CD4-positive, alpha-beta memory T cell (primary cell): ENCODE measurements at regions not wholly inside any gene's neighbourhood (a gene's known extent, or its start where the extent isn't known, plus 50 kb on each side); places are given as distances from the start of the nearest gene placed in this dataset.

Experiments used
- CTCF ChIA-PET: fragments of 350-600 bp; sonication (Branson Sonifier 250); formaldehyde crosslinking; loops from one replicate; lab custom pipeline; 2021; ENCODE audit warnings: inconsistent platforms; ENCODE audit not compliant: partially characterized antibody; lab: Charles Lee
- POLR2A ChIA-PET: fragments of 350-600 bp; sonication (Branson Sonifier 250); formaldehyde crosslinking; loops from one replicate; lab custom pipeline; 2021; ENCODE audit not compliant: partially characterized antibody; lab: Charles Lee
- DNase-seq, 5 donors: peaks; one replicate each; pipeline versions ENCODE4 v3.0.0 to v3.0.0-alpha.2; 2020 to 2022; ENCODE audit warnings: mixed read lengths in 1 of 5
- H3K27ac ChIP-seq: one replicate; pipeline ENCODE4 v1.7.0; 2013; ENCODE audit warnings: low read depth, low read length
- H3K27me3 ChIP-seq: 2 replicates; pipeline ENCODE4 v1.7.0; 2013; ENCODE audit warnings: mild to moderate bottlenecking, low read length, moderate library complexity; ENCODE audit not compliant: insufficient read depth
- H3K36me3 ChIP-seq: 2 replicates; pipeline ENCODE4 v1.7.0; 2013; ENCODE audit warnings: mild to moderate bottlenecking, low read length, moderate library complexity; ENCODE audit not compliant: insufficient read depth
- H3K4me1 ChIP-seq: 2 replicates; pipeline ENCODE4 v1.7.0; 2013; ENCODE audit warnings: mild to moderate bottlenecking, low read length, moderate library complexity; ENCODE audit not compliant: insufficient read depth
- H3K4me3 ChIP-seq, 2 donors: one replicate each; pipeline ENCODE4 v1.7.0; 2013; ENCODE audit warnings: low read length in 2 of 2, mild to moderate bottlenecking in 1 of 2
- H3K9me3 ChIP-seq, 2 donors: one replicate each; pipeline ENCODE4 v1.7.0; 2013; ENCODE audit warnings: low read length in 2 of 2, control low read depth in 1 of 2; ENCODE audit not compliant: control insufficient read depth in 1 of 2
- H3K27ac Mint-ChIP-seq, 7 donors: one replicate each; pipeline ENCODE4 v1.8.0; 2020 to 2021; ENCODE audit warnings: mixed read lengths in 7 of 7, mild to moderate bottlenecking in 6 of 7, inconsistent platforms in 3 of 7, moderate library complexity in 3 of 7
- H3K27me3 Mint-ChIP-seq, 2 donors: one replicate each; pipeline ENCODE4 v1.8.0; 2020 to 2021; ENCODE audit warnings: mixed read lengths in 2 of 2
- H3K36me3 Mint-ChIP-seq, 2 donors: one replicate each; pipeline ENCODE4 v1.8.0; 2020 to 2021; ENCODE audit warnings: mixed read lengths in 2 of 2, inconsistent platforms in 1 of 2, mild to moderate bottlenecking in 1 of 2
- H3K4me1 Mint-ChIP-seq, 4 donors: one replicate each; pipeline ENCODE4 v1.8.0; 2020 to 2021; ENCODE audit warnings: mixed read lengths in 4 of 4, mild to moderate bottlenecking in 1 of 4
- H3K4me3 Mint-ChIP-seq, 8 donors: one replicate each; pipeline ENCODE4 v1.8.0; 2020 to 2021; ENCODE audit warnings: mixed read lengths in 8 of 8, mild to moderate bottlenecking in 7 of 8, moderate library complexity in 6 of 8, inconsistent platforms in 3 of 8
- H3K9me3 Mint-ChIP-seq, 8 donors: one replicate each; pipeline ENCODE4 v1.8.0; 2020 to 2021; ENCODE audit warnings: mixed read lengths in 8 of 8, mild to moderate bottlenecking in 5 of 8, inconsistent platforms in 3 of 8, moderate library complexity in 1 of 8
- intact Hi-C: fragments of 100-400 bp; cut with micrococcal nuclease; formaldehyde crosslinking; loops from one replicate; pipeline ENCODE4 v1.15.1; 2023

DNA sequence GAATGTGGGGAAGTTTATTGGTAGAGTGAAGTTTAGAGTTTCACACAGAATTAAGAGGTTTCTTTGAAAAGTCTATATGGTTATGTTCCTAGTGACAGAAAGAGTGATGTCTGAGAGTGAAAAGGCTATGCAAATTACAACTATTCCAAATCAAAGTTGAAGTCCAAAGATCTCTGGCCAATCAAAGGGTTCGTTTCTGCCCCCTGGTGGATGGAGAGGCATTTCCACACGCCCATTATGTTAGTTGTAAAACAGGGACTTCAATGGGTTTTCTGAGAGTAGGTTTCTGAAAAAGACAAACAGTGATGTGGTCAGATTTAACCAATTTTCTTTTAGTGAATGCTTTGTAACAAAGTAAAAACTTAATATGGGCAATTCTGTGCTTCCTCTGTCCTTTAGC, 441.5 kb upstream of the POU3F3 start:
- no peaks in the 10 kb centered on the region for H3K9me3 ChIP-seq
- no peaks in the 10 kb centered on the region for H3K27me3 ChIP-seq
- Mint-ChIP-seq H3K4me3 (no peak overlapping the region), H3K27me3 (peaks cover 0 to 1% of the 10 kb centered on the region in 2 donors), H3K4me1 (no peaks in the 10 kb centered on the region), H3K36me3 (no peaks in the 10 kb centered on the region), H3K27ac (no peak overlapping the region), H3K9me3 (peaks cover 0 to 2% (median 0%) of the 10 kb centered on the region in 8 donors)
- no peak overlapping the region for H3K4me3 ChIP-seq
- H3K36me3 ChIP-seq = no peaks in the 10 kb centered on the region
- CTCF ChIA-PET = no interaction called here
- intact Hi-C loops = no loop called here
- no peaks in the 10 kb centered on the region for H3K4me1 ChIP-seq
- no peak for DNase-seq
- H3K27ac ChIP-seq = no peak overlapping the region
- POLR2A ChIA-PET = no interaction called here

DNA sequence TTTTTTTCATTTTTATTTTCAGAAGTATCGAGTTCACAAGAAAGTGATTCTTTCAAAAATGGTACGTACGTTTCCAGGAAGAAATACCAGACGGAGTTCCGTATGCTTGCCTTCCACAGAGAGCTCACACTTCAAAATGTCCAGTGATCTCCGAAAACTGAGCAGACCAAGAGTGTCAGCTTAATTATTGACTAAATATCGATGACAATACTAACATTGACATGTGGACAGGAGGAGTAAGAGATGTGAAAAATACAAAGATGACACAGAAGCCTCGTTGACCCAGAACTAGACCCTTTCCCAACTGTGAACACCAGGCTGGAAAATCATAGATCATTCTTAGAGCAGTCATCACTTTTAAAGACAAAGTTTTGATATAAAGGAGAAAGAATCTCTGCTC, 440.0 kb upstream of the POU3F3 start:
- H3K36me3 Mint-ChIP-seq = no peaks in the 10 kb centered on the region
- H3K27me3 ChIP-seq = no peaks in the 10 kb centered on the region
- no peak overlapping the region for H3K27ac Mint-ChIP-seq
- intact Hi-C loops = no loop called here
- no peaks in the 10 kb centered on the region for H3K36me3 ChIP-seq
- peaks cover 0 to 1% of the 10 kb centered on the region in 2 donors for H3K27me3 Mint-ChIP-seq
- no peak overlapping the region for H3K4me3 ChIP-seq
- ChIA-PET POLR2A (no interaction called here), CTCF (no interaction called here)
- no peaks in the 10 kb centered on the region for H3K4me1 ChIP-seq
- peaks cover 0 to 2% (median 0%) of the 10 kb centered on the region in 8 donors for H3K9me3 Mint-ChIP-seq
- DNase-seq = no peak
- no peaks in the 10 kb centered on the region for H3K4me1 Mint-ChIP-seq
- H3K9me3 ChIP-seq = no peaks in the 10 kb centered on the region
- H3K27ac ChIP-seq = no peak overlapping the region
- H3K4me3 Mint-ChIP-seq = no peak overlapping the region

DNA sequence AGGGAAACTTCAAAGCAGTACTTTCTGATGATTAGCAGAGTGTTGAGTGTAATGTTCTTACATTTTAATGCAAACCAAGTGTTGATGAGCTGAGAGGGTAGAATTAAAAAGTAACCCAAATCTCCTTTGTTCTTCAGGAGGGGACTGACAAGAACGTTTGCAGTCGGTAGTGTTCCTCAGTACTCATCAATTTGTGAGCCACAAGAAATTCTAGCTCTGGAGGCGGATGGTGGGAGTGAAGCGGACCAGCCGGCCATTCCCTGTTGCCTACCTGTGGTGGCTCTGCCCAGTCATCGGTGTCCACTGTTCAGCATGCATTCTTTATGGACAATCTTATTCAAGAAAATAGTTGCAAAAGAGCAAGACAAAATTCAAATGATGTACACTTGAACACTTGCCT, 438.6 kb upstream of the POU3F3 start:
- POLR2A ChIA-PET = no interaction called here
- H3K4me3 ChIP-seq = no peak overlapping the region
- H3K27ac ChIP-seq = no peak overlapping the region
- H3K4me3 Mint-ChIP-seq = no peak overlapping the region
- H3K36me3 Mint-ChIP-seq = no peaks in the 10 kb centered on the region
- H3K27me3 Mint-ChIP-seq = peaks cover 0 to 1% of the 10 kb centered on the region in 2 donors
- no peaks in the 10 kb centered on the region for H3K36me3 ChIP-seq
- CTCF ChIA-PET = no interaction called here
- no peaks in the 10 kb centered on the region for H3K9me3 ChIP-seq
- no peaks in the 10 kb centered on the region for H3K4me1 Mint-ChIP-seq
- no peaks in the 10 kb centered on the region for H3K4me1 ChIP-seq
- intact Hi-C loops = no loop called here
- no peak for DNase-seq
- H3K27ac Mint-ChIP-seq = no peak overlapping the region
- peaks cover 0 to 2% (median 0%) of the 10 kb centered on the region in 8 donors for H3K9me3 Mint-ChIP-seq
- H3K27me3 ChIP-seq = no peaks in the 10 kb centered on the region

DNA sequence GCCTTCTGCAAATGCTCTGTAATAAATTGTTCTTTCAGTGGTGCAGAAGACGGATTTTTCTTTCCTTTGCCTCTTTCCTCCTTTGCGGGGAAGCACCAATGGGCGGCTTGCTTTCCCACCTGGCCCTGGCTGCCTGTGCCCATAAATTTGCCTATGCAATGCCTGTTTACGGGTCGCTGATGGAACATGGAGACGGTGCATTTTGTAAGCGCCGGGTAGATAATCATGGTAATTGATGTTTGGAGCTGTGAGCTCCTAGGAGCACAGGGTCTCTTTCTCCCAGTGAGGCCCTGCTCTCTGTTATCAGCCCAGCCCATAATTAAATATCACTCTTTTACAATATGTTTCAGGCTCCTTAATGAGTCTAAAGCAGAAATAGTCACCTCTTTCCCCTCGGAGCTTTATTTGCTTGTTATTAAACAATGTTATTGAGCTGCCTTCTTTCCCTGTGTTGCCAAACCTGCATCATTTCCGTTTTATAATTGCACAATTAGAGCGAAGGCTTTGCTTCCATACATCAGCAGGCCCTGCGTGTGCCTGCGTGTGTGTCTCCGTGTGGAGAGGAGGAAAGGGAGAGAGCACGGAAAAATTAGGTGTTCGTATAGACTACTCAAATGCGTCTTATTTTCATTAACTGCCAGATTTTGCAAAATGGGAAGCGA, 437.4 kb upstream of the POU3F3 start:
- no peaks in the 10 kb centered on the region for H3K4me1 Mint-ChIP-seq
- H3K9me3 ChIP-seq = no peaks in the 10 kb centered on the region
- H3K4me3 ChIP-seq = no peak overlapping the region
- H3K27ac Mint-ChIP-seq = no peak overlapping the region
- H3K36me3 ChIP-seq = no peaks in the 10 kb centered on the region
- H3K4me1 ChIP-seq = no peaks in the 10 kb centered on the region
- no peak overlapping the region for H3K27ac ChIP-seq
- DNase-seq = no peak
- ChIA-PET CTCF (no interaction called here), POLR2A (no interaction called here)
- no peak overlapping the region for H3K4me3 Mint-ChIP-seq
- H3K36me3 Mint-ChIP-seq = no peaks in the 10 kb centered on the region
- H3K27me3 Mint-ChIP-seq = peaks cover 0 to 1% of the 10 kb centered on the region in 2 donors
- intact Hi-C loops = no loop called here
- H3K27me3 ChIP-seq = no peaks in the 10 kb centered on the region
- peaks cover 0 to 4% (median 0%) of the 10 kb centered on the region in 8 donors for H3K9me3 Mint-ChIP-seq

DNA sequence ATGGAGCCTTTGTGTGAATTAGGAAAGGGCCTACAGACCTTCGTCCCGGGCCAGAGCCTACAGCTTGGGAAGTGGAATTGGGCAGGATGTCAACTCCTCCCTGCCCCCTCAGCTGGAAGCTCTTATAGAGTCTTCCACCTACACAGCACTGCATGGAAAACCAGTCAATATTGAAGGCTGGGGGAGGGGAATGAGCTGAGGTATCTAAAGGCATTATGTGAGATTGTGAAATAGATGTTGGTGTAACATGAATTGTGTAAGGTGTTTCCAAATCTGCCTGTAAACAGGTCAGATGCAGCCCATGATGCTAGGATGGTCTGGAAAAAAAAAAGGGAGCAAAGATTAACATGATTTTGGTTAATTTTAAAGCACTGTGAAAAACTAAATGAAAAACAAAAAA, 433.5 kb upstream of the POU3F3 start:
- H3K27me3 Mint-ChIP-seq = peaks cover 0 to 1% of the 10 kb centered on the region in 2 donors
- ChIA-PET POLR2A (no interaction called here), CTCF (no interaction called here)
- no peak overlapping the region for H3K27ac ChIP-seq
- no peaks in the 10 kb centered on the region for H3K4me1 Mint-ChIP-seq
- intact Hi-C loops = no loop called here
- H3K4me1 ChIP-seq = no peaks in the 10 kb centered on the region
- no peak overlapping the region for H3K4me3 Mint-ChIP-seq
- no peaks in the 10 kb centered on the region for H3K36me3 ChIP-seq
- H3K9me3 ChIP-seq = no peaks in the 10 kb centered on the region
- no peak overlapping the region for H3K4me3 ChIP-seq
- no peaks in the 10 kb centered on the region for H3K27me3 ChIP-seq
- no peaks in the 10 kb centered on the region for H3K36me3 Mint-ChIP-seq
- no peak overlapping the region for H3K27ac Mint-ChIP-seq
- H3K9me3 Mint-ChIP-seq = peaks cover 0 to 2% (median 0%) of the 10 kb centered on the region in 8 donors
- no peak for DNase-seq

GRCh38 chr2:104420953-104421352, 433.0 kb upstream of the POU3F3 start:
- Mint-ChIP-seq H3K27ac (no peak overlapping the region), H3K36me3 (no peaks in the 10 kb centered on the region), H3K9me3 (peaks cover 0 to 2% (median 0%) of the 10 kb centered on the region in 8 donors), H3K4me1 (no peaks in the 10 kb centered on the region), H3K27me3 (peaks cover 0 to 1% of the 10 kb centered on the region in 2 donors), H3K4me3 (no peak overlapping the region)
- Histone ChIP-seq H3K9me3 (no peaks in the 10 kb centered on the region), H3K4me3 (no peak overlapping the region), H3K36me3 (no peaks in the 10 kb centered on the region), H3K4me1 (no peaks in the 10 kb centered on the region), H3K27me3 (no peaks in the 10 kb centered on the region), H3K27ac (no peak overlapping the region)
- ChIA-PET CTCF (no interaction called here), POLR2A (no interaction called here)
- intact Hi-C loops = no loop called here
- DNase-seq = no peak

DNA sequence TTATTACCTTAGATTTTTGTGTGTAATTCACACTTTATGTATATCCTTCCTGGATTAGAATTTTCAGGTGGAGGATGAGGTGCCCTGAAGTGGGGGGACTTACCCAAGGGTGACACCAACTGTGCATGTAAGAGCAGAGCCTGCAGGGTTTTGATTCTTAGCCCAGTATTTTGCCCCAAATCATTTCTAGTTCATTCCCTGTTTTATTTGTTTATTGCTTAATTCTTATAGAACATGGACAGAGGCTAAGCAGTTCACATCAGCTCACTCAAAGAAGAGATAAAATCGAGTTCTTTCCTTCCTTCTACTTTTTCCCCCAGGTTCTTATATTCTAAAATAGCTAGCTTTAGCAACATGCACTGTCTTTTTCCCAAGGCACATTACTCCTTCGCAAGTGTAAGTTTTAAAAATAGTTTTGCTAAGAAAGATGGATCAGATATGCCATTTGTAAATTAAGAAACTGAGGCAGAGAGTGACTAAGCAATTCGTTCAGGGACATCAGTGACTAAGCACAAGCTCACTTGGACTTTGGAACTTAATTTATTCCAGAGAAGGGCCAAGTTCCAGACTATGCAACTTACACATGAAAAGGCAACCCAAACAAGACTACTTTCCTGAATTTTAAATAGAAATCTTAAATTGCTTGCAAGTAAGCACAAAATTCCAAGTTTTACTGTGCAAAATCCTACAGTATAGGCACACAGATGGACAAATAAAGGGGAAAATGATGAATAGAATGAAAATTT, 427.9 kb upstream of the POU3F3 start:
- no peaks in the 10 kb centered on the region for H3K27me3 ChIP-seq
- Mint-ChIP-seq H3K36me3 (no peaks in the 10 kb centered on the region), H3K27me3 (no peaks in the 10 kb centered on the region), H3K4me1 (no peaks in the 10 kb centered on the region), H3K9me3 (peaks cover 0 to 2% (median 0%) of the 10 kb centered on the region in 8 donors), H3K4me3 (no peak overlapping the region), H3K27ac (no peak overlapping the region)
- no peak overlapping the region for H3K4me3 ChIP-seq
- intact Hi-C loops = no loop called here
- no peak for DNase-seq
- H3K27ac ChIP-seq = no peak overlapping the region
- ChIA-PET POLR2A (no interaction called here), CTCF (no interaction called here)
- no peaks in the 10 kb centered on the region for H3K36me3 ChIP-seq
- no peaks in the 10 kb centered on the region for H3K4me1 ChIP-seq
- H3K9me3 ChIP-seq = no peaks in the 10 kb centered on the region
